ENCODE measurements at regions not wholly inside any gene's neighbourhood (a gene's known extent, or its start where the extent isn't known, plus 50 kb on each side); places are given as distances from the start of the nearest gene placed in this dataset.

GRCh38 chr5:3186736-3187405 is 408.8 kb upstream of the IRX1 start:
- no peak for ATAC-seq
- POLR2A ChIA-PET = no interaction called here
- H3K27me3 Mint-ChIP-seq = no peaks in the 10 kb centered on the region
- H3K27ac Mint-ChIP-seq = no peak overlapping the region
- no peak for DNase-seq
- no peaks in the 10 kb centered on the region for H3K36me3 Mint-ChIP-seq
- no peaks in the 10 kb centered on the region for H3K4me1 Mint-ChIP-seq
- H3K9me3 Mint-ChIP-seq = peaks cover 0 to 4% (median 0%) of the 10 kb centered on the region in 9 donors
- H3K4me3 Mint-ChIP-seq = no peak overlapping the region

GRCh38 chr5:3186156-3186555 is 409.5 kb upstream of the IRX1 start:
- no peaks in the 10 kb centered on the region for H3K36me3 Mint-ChIP-seq
- H3K9me3 Mint-ChIP-seq = peaks cover 0 to 4% (median 0%) of the 10 kb centered on the region in 9 donors
- H3K27me3 Mint-ChIP-seq = no peaks in the 10 kb centered on the region
- H3K27ac Mint-ChIP-seq = no peak overlapping the region
- no peaks in the 10 kb centered on the region for H3K4me1 Mint-ChIP-seq
- H3K4me3 Mint-ChIP-seq = no peak overlapping the region
- ATAC-seq (no peak), DNase-seq (no peak)
- POLR2A ChIA-PET = no interaction called here

- Mint-ChIP-seq H3K27ac (no peak overlapping the region), H3K36me3 (no peaks in the 10 kb centered on the region), H3K9me3 (peaks cover 0 to 4% (median 0%) of the 10 kb centered on the region in 9 donors), H3K4me3 (no peak overlapping the region), H3K4me1 (no peaks in the 10 kb centered on the region), H3K27me3 (peaks cover 0 to 2% (median 0%) of the 10 kb centered on the region in 5 donors)
- POLR2A ChIA-PET = no interaction called here
- ATAC-seq = no peak
- DNase-seq = no peak
Observed at GRCh38 chr5:3185488-3185887, 410.1 kb upstream of the IRX1 start.

- ATAC-seq (no peak), DNase-seq (no peak)
- Mint-ChIP-seq H3K36me3 (no peaks in the 10 kb centered on the region), H3K4me1 (no peaks in the 10 kb centered on the region), H3K27ac (no peak overlapping the region), H3K4me3 (no peak overlapping the region), H3K27me3 (peaks cover 0 to 4% (median 0%) of the 10 kb centered on the region in 5 donors), H3K9me3 (peaks cover 0 to 8% (median 0%) of the 10 kb centered on the region in 9 donors)
- POLR2A ChIA-PET = no interaction called here
Observed at GRCh38 chr5:3182133-3182876, 413.3 kb upstream of the IRX1 start.

GRCh38 chr5:3181671-3182070 is 414.0 kb upstream of the IRX1 start:
- POLR2A ChIA-PET = no interaction called here
- peaks cover 0 to 4% (median 1%) of the 10 kb centered on the region in 5 donors for H3K27me3 Mint-ChIP-seq
- peaks cover 0 to 8% (median 0%) of the 10 kb centered on the region in 9 donors for H3K9me3 Mint-ChIP-seq
- no peak overlapping the region for H3K27ac Mint-ChIP-seq
- DNase-seq (no peak), ATAC-seq (no peak)
- H3K36me3 Mint-ChIP-seq = no peaks in the 10 kb centered on the region
- H3K4me1 Mint-ChIP-seq = no peaks in the 10 kb centered on the region
- H3K4me3 Mint-ChIP-seq = no peak overlapping the region

- Mint-ChIP-seq H3K4me3 (no peak overlapping the region), H3K36me3 (no peaks in the 10 kb centered on the region), H3K27me3 (peaks cover 0 to 4% (median 2%) of the 10 kb centered on the region in 5 donors), H3K27ac (peak overlapping the region in 1 of 10 donors; percentile 20), H3K9me3 (peaks cover 0 to 8% (median 0%) of the 10 kb centered on the region in 9 donors), H3K4me1 (no peaks in the 10 kb centered on the region)
- POLR2A ChIA-PET = no interaction called here
- ATAC-seq = no peak
- no peak for DNase-seq
Observed at GRCh38 chr5:3180636-3181035, 415.0 kb upstream of the IRX1 start.

- Mint-ChIP-seq H3K4me3 (no peak overlapping the region), H3K4me1 (no peaks in the 10 kb centered on the region), H3K36me3 (no peaks in the 10 kb centered on the region), H3K9me3 (peaks cover 0 to 8% (median 0%) of the 10 kb centered on the region in 9 donors), H3K27me3 (peaks cover 0 to 6% (median 2%) of the 10 kb centered on the region in 5 donors), H3K27ac (no peak overlapping the region)
- no peak for DNase-seq
- POLR2A ChIA-PET = no interaction called here
- no peak for ATAC-seq
Observed at GRCh38 chr5:3179220-3179619, 416.4 kb upstream of the IRX1 start.

GRCh38 chr5:3177338-3177737 is 418.3 kb upstream of the IRX1 start:
- Mint-ChIP-seq H3K27me3 (peaks cover 0 to 6% (median 2%) of the 10 kb centered on the region in 5 donors), H3K9me3 (peaks cover 0 to 8% (median 0%) of the 10 kb centered on the region in 9 donors), H3K4me1 (no peaks in the 10 kb centered on the region), H3K27ac (no peak overlapping the region), H3K36me3 (no peaks in the 10 kb centered on the region), H3K4me3 (no peak overlapping the region)
- DNase-seq (no peak), ATAC-seq (no peak)
- POLR2A ChIA-PET = no interaction called here

GRCh38 chr5:3175416-3175815 is 420.2 kb upstream of the IRX1 start:
- H3K36me3 Mint-ChIP-seq = no peaks in the 10 kb centered on the region
- ATAC-seq = no peak
- no peaks in the 10 kb centered on the region for H3K4me1 Mint-ChIP-seq
- no peak overlapping the region for H3K4me3 Mint-ChIP-seq
- H3K9me3 Mint-ChIP-seq = peaks cover 0 to 4% (median 3%) of the 10 kb centered on the region in 9 donors
- peaks cover 0 to 4% (median 2%) of the 10 kb centered on the region in 5 donors for H3K27me3 Mint-ChIP-seq
- POLR2A ChIA-PET = no interaction called here
- no peak overlapping the region for H3K27ac Mint-ChIP-seq
- no peak for DNase-seq

- H3K27ac Mint-ChIP-seq = no peak overlapping the region
- H3K4me3 Mint-ChIP-seq = no peak overlapping the region
- POLR2A ChIA-PET = no interaction called here
- ATAC-seq (no peak), DNase-seq (no peak)
- H3K4me1 Mint-ChIP-seq = no peaks in the 10 kb centered on the region
- H3K27me3 Mint-ChIP-seq = peaks cover 0 to 9% (median 0%) of the 10 kb centered on the region in 5 donors
- H3K36me3 Mint-ChIP-seq = peaks cover 0 to 11% (median 0%) of the 10 kb centered on the region in 3 donors
- H3K9me3 Mint-ChIP-seq = peaks cover 11 to 47% (median 23%) of the 10 kb centered on the region in 9 donors
Observed at GRCh38 chr5:3167473-3167872, 416.0 kb upstream of the IRX2 start.

- H3K4me3 Mint-ChIP-seq = no peak overlapping the region
- H3K27me3 Mint-ChIP-seq = peaks cover 0 to 27% (median 14%) of the 10 kb centered on the region in 5 donors
- peaks cover 0 to 11% (median 0%) of the 10 kb centered on the region in 3 donors for H3K36me3 Mint-ChIP-seq
- ATAC-seq (no peak), DNase-seq (no peak)
- peaks cover 0 to 1% (median 0%) of the 10 kb centered on the region in 4 donors for H3K4me1 Mint-ChIP-seq
- no peak overlapping the region for H3K27ac Mint-ChIP-seq
- peaks cover 0 to 51% (median 17%) of the 10 kb centered on the region in 9 donors for H3K9me3 Mint-ChIP-seq
- POLR2A ChIA-PET = no interaction called here
Observed at GRCh38 chr5:3163626-3164025, 412.1 kb upstream of the IRX2 start.

GRCh38 chr5:3161672-3162071 is 410.2 kb upstream of the IRX2 start:
- POLR2A ChIA-PET = no interaction called here
- H3K4me3 Mint-ChIP-seq = no peak overlapping the region
- peaks cover 0 to 5% (median 0%) of the 10 kb centered on the region in 3 donors for H3K36me3 Mint-ChIP-seq
- DNase-seq = no peak
- peaks cover 0 to 32% (median 8%) of the 10 kb centered on the region in 9 donors for H3K9me3 Mint-ChIP-seq
- H3K4me1 Mint-ChIP-seq = peaks cover 0 to 1% (median 0%) of the 10 kb centered on the region in 4 donors
- H3K27ac Mint-ChIP-seq = no peak overlapping the region
- H3K27me3 Mint-ChIP-seq = peaks cover 0 to 27% (median 14%) of the 10 kb centered on the region in 5 donors
- no peak for ATAC-seq

- no peak overlapping the region for H3K4me3 Mint-ChIP-seq
- H3K36me3 Mint-ChIP-seq = no peaks in the 10 kb centered on the region
- ATAC-seq = no peak
- H3K4me1 Mint-ChIP-seq = peaks cover 0 to 1% (median 0%) of the 10 kb centered on the region in 4 donors
- peaks cover 0 to 20% (median 0%) of the 10 kb centered on the region in 9 donors for H3K9me3 Mint-ChIP-seq
- H3K27ac Mint-ChIP-seq = no peak overlapping the region
- DNase-seq = no peak
- POLR2A ChIA-PET = no interaction called here
- peaks cover 0 to 22% (median 13%) of the 10 kb centered on the region in 5 donors for H3K27me3 Mint-ChIP-seq
Observed at GRCh38 chr5:3157214-3157613, 405.7 kb upstream of the IRX2 start.

Measured in naive thymus-derived CD8-positive, alpha-beta T cell (primary cell).